ENCODE measurements at regions not wholly inside any gene's neighbourhood (a gene's known extent, or its start where the extent isn't known, plus 50 kb on each side); places are given as distances from the start of the nearest gene placed in this dataset.

DNA sequence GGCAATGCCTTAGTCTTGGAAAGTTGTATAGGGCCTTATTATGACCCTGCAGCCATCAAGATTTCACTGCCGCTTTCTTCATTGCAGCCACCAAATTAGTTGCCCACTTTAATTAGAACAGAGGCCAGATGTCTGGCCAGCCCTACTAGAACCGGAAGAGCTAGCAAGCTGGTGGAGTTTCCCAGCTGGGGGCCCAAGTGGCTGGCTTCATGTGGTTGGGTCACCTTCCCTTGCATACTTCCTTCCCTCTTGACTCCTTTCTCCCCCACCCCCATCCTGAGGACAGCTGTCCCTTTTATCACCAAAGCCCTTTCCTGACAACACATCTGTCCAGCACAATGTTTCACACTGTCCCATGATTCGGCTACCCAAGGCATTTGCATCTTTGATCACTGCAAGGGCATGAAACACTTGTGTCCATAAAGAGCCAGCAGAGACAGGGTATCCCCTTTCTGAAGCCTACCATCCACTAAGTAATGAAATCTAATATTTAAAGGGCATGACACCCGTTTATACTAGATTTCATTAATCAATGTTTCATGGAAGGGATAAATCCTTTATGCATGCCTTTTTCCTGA, 187.2 kb downstream of the BCL11A start:
- Histone ChIP-seq H3K9ac (ENCODE audit: low read length) (peak overlapping the region; percentile 17), H3K9me3 (ENCODE audit: control extremely low read depth in 1 of 3, control insufficient read depth in 2 of 3, insufficient read depth in 1 of 3, low read length in 2 of 3) (peaks cover 0 to 5% (median 0%) of the 10 kb centered on the region in 3 donors), H3K36me3 (replicated peaks in 1 of 2; ENCODE audit: control extremely low read depth in 1 of 2, control insufficient read depth in 1 of 2, extremely low read depth in 1 of 2, insufficient read depth in 2 of 2, low read length in 1 of 2) (no peaks in the 10 kb centered on the region), H3K27me3 (replicated peaks in 1 of 4; ENCODE audit: control extremely low read depth in 1 of 4, control insufficient read depth in 3 of 4, insufficient read depth in 4 of 4, low read length in 3 of 4) (no peaks in the 10 kb centered on the region), H3K4me1 (ENCODE audit: control insufficient read depth in 2 of 2, insufficient read depth in 2 of 2, low read length in 2 of 2) (peaks cover 92 to 96% of the 10 kb centered on the region in 2 donors), H4K20me1 (ENCODE audit: control insufficient read depth, insufficient read depth, low read length, poor library complexity, severe bottlenecking) (no peaks in the 10 kb centered on the region), H3K79me2 (ENCODE audit: control insufficient read depth, insufficient read depth, low read length) (peaks cover 21% of the 10 kb centered on the region), H2AFZ (ENCODE audit: insufficient read depth, low read depth, low read length, poor library complexity, severe bottlenecking) (no peak overlapping the region), H3K4me2 (replicated peaks; ENCODE audit: low read depth, low read length, poor library complexity, severe bottlenecking) (peak overlapping the region; percentile 58), H3K4me3 (ENCODE audit: control extremely low read depth in 1 of 5, extremely low read depth in 1 of 5, insufficient read depth in 1 of 5, low read depth in 2 of 5, low read length in 4 of 5) (peak overlapping the region in 1 of 5 experiments; percentile 41), H3K27ac (ENCODE audit: low read length in 2 of 2) (peak overlapping the region; percentile 60 to 81)
- POLR2A ChIA-PET, result interaction anchor here (0.6 to 1.4 kb wide), 5 partner anchors 9 to 626 kb away, joined by 3 to 6 read pairs (median 3); no protein-coding TSS in a partner anchor
- ATAC-seq (ENCODE audit: low read depth) (peak; percentile 50), DNase-seq (peak; percentile 60)
- H3K27me3 Mint-ChIP-seq, result no peaks in the 10 kb centered on the region
- CTCF ChIA-PET, result interaction anchor here (0.8 to 1.6 kb wide), 4 partner anchors 8 to 94 kb away, joined by 3 to 4 read pairs (median 3); no protein-coding TSS in a partner anchor
- peak overlapping the region; percentile 53 for H3K4me3 Mint-ChIP-seq
- TF ChIP-seq EZH2 (IDR thresholded peaks at IDR 0.05; ENCODE audit: borderline replicate concordance, insufficient read depth, low read depth, low read length, poor library complexity, severe bottlenecking), result no peak
- TF ChIP-seq, protein P1, sequence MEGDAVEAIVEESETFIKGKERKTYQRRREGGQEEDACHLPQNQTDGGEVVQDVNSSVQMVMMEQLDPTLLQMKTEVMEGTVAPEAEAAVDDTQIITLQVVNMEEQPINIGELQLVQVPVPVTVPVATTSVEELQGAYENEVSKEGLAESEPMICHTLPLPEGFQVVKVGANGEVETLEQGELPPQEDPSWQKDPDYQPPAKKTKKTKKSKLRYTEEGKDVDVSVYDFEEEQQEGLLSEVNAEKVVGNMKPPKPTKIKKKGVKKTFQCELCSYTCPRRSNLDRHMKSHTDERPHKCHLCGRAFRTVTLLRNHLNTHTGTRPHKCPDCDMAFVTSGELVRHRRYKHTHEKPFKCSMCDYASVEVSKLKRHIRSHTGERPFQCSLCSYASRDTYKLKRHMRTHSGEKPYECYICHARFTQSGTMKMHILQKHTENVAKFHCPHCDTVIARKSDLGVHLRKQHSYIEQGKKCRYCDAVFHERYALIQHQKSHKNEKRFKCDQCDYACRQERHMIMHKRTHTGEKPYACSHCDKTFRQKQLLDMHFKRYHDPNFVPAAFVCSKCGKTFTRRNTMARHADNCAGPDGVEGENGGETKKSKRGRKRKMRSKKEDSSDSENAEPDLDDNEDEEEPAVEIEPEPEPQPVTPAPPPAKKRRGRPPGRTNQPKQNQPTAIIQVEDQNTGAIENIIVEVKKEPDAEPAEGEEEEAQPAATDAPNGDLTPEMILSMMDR (IDR thresholded peaks at IDR 0.05), result no peak
- H3K9me3 Mint-ChIP-seq (ENCODE audit: insufficient read depth), result no peaks in the 10 kb centered on the region
- intact Hi-C loops (cut with micrococcal nuclease), result loop anchor here (5.0 kb wide), 1 partner anchor 116 kb away; no protein-coding TSS in a partner anchor
- peaks cover 96% of the 10 kb centered on the region for H3K4me1 Mint-ChIP-seq
- H3K27ac Mint-ChIP-seq, result peak overlapping the region; percentile 89
- WGBS (ENCODE audit: insufficient coverage), result 5% methylated on average over 3 of the region's 4 CpGs

DNA sequence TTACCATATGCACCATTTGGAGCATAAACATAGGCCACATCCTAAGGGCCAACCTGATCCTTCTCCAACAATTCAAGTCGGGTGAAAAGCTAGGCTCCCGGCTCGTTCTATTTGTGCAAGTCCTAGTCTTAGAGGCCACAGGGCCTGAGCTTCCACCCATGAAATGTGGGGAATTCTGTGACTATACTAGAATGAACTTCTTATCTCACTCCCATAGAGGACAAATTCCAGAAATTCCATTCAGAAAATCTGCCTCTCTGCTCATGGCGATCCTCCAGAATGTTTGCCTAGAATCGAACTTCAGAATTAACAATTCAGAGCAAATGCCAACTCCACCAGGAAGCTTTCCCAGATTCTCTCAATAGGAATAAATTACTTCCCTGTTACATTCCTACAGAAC, 187.9 kb downstream of the BCL11A start:
- Histone ChIP-seq H3K4me3 (ENCODE audit: control extremely low read depth in 1 of 5, extremely low read depth in 1 of 5, insufficient read depth in 1 of 5, low read depth in 2 of 5, low read length in 4 of 5) (peak overlapping the region in 1 of 5 experiments; percentile 41), H3K27me3 (replicated peaks in 1 of 4; ENCODE audit: control extremely low read depth in 1 of 4, control insufficient read depth in 3 of 4, insufficient read depth in 4 of 4, low read length in 3 of 4) (no peaks in the 10 kb centered on the region), H3K9ac (ENCODE audit: low read length) (peak overlapping the region; percentile 17), H4K20me1 (ENCODE audit: control insufficient read depth, insufficient read depth, low read length, poor library complexity, severe bottlenecking) (no peaks in the 10 kb centered on the region), H3K4me1 (ENCODE audit: control insufficient read depth in 2 of 2, insufficient read depth in 2 of 2, low read length in 2 of 2) (peaks cover 91 to 94% of the 10 kb centered on the region in 2 donors), H3K79me2 (ENCODE audit: control insufficient read depth, insufficient read depth, low read length) (peaks cover 26% of the 10 kb centered on the region), H3K36me3 (replicated peaks in 1 of 2; ENCODE audit: control extremely low read depth in 1 of 2, control insufficient read depth in 1 of 2, extremely low read depth in 1 of 2, insufficient read depth in 2 of 2, low read length in 1 of 2) (no peaks in the 10 kb centered on the region), H3K4me2 (replicated peaks; ENCODE audit: low read depth, low read length, poor library complexity, severe bottlenecking) (peak overlapping the region; percentile 58), H3K27ac (ENCODE audit: low read length in 2 of 2) (peak overlapping the region; percentile 60 to 81), H3K9me3 (ENCODE audit: control extremely low read depth in 1 of 3, control insufficient read depth in 2 of 3, insufficient read depth in 1 of 3, low read length in 2 of 3) (peaks cover 0 to 5% (median 0%) of the 10 kb centered on the region in 3 donors), H2AFZ (ENCODE audit: insufficient read depth, low read depth, low read length, poor library complexity, severe bottlenecking) (no peak overlapping the region)
- intact Hi-C loops (cut with micrococcal nuclease), result loop anchor here (5.0 kb wide), 1 partner anchor 117 kb away; no protein-coding TSS in a partner anchor
- Mint-ChIP-seq H3K4me1 (peaks cover 94% of the 10 kb centered on the region), H3K9me3 (ENCODE audit: insufficient read depth) (no peaks in the 10 kb centered on the region), H3K4me3 (peak overlapping the region; percentile 66), H3K27ac (peak overlapping the region; percentile 86), H3K27me3 (no peaks in the 10 kb centered on the region)
- ChIA-PET POLR2A (interaction anchor here (0.6 kb wide), 1 partner anchor 627 kb away, joined by 3 read pairs; no protein-coding TSS in a partner anchor), CTCF (interaction anchor here (0.8 to 2.1 kb wide), 5 partner anchors 8 to 95 kb away, joined by 3 to 7 read pairs (median 3); no protein-coding TSS in a partner anchor)
- no peak for TF ChIP-seq EZH2 (IDR thresholded peaks at IDR 0.05; ENCODE audit: borderline replicate concordance, insufficient read depth, low read depth, low read length, poor library complexity, severe bottlenecking)
- TF ChIP-seq, protein P1 (IDR thresholded peaks at IDR 0.05), result no peak
- ATAC-seq (ENCODE audit: low read depth), result no peak
- WGBS (ENCODE audit: insufficient coverage), result 86% methylated on average over 2 of the region's 5 CpGs
- DNase-seq, result no peak
